ENCODE measurements at regions not wholly inside any gene's neighbourhood (a gene's known extent, or its start where the extent isn't known, plus 50 kb on each side); places are given as distances from the start of the nearest gene placed in this dataset.

DNA sequence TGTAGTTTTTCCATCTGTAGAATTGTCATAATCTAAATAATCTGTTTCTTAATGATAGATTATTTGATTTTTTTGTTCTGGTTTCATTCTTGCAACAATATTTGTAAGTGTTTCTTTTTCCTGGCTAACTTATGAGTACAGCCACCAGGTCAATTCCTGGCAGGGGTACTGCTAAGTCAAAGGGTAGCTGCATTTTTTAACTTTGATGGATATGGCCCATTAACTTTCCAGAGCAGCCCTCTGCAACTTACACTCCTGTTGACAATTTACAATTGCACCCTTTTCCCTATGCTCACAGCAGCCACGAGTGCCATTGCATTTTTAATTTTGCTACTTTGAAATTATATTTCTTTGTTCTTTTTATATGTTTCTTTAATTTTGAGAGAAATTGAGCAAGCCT is 209.3 kb upstream of the CST7 start:
- no peak for DNase-seq

DNA sequence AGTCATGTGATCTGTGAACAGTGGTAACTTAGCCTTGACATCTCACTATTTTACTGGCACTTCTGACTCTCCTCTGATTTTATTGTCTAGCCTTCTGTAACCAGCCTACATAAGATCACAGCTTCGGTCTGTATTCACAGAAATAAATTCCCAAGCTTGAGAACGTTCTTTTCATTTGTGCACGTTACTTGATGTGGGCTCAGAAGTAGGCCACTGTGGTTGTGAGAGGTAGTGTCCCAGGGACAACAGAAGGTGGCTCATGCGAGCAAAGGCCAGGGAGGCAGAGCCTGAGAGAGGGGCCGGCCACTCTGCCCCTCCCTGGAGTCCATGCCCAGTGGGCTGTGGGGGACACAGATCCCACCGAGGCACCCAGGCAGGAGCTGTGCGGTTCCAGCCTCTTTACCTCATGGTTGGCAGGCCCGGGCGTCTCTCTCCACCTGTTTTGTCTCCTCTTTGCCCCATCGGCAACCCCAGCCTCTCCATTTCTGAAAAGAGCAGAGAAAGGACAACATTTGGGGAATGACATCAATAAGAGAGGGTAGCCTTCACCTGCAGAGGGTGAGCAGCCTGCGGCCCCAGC is 207.5 kb upstream of the CST7 start:
- no peak for DNase-seq

DNA sequence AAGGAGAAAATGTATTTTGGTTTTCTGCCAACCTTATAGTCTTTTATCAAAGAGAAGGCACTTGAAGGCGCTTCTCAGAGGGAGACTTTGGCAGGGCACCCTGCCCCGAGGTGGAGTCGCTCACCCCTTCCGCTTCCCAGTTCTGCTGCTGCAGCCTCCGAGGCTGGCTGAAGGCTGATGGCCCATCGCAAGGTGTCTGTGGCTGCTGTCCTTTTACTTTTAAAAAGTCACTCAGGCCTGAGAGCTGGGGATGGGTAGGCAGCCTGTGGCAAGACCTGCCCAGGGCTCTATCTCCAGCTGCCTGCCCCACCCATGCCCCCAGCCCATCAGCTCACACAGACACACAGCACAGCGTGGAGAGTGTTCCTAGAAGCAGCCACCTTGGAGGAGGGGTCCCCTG is 206.6 kb upstream of the CST7 start:
- no peak for DNase-seq

DNA sequence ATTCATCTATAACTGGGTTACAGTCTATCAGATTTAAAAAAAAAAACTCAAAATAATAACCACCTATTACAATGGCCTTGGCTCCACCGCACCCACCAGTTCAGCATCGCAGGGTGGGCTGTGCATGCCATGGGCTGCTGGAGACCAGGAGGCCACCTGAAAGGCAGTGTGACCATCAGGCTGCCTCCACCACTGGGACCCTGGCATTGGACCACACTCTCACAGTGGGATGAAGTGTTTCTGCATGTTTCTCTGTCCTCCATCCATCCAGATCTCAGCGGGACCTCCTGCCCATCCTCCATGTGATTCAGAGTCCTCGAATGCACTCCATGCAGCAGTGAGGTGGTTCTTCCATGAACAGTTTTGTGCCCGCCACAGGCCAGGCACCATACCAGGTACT is 206.1 kb upstream of the CST7 start:
- DNase-seq = no peak

DNA sequence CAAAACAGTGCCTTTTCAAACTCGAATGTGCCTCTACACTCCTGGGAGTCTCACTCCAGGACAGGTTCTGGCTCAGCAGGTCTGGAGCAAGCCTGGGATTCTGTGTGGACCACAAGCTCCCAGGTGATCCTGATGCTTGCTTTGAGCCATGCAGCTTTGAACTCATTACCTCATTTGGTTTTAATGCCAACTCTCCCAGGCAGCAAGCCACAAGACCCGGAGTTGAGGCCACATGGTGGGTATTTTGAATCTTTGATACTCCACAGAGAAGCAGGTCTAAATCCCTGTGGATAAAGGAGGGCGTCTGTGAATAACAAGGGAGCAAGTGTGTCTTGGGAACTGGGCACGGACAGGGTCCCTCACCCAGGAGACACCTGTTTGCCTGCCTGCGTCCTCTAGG is 205.4 kb upstream of the CST7 start:
- DNase-seq = no peak

DNA sequence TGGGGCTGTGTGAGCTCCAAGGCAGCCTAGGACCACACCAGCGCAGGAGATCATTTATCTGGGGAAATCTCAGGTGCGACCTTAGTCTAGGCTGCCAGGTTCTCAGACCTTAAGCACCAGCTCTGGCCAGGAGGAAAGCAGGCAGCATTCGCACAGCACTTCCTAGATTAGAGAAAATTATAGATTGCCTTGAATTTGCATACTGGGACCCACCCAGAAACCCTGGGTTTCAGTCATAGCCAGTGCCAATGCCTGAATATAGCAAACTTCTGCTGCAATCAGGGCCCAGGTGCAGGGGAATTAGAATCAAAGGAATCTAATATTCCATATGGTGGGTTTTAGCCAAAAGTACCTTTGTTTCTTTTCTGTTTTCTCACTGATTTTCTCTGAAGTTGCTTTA is 204.3 kb upstream of the CST7 start:
- DNase-seq = no peak

DNA sequence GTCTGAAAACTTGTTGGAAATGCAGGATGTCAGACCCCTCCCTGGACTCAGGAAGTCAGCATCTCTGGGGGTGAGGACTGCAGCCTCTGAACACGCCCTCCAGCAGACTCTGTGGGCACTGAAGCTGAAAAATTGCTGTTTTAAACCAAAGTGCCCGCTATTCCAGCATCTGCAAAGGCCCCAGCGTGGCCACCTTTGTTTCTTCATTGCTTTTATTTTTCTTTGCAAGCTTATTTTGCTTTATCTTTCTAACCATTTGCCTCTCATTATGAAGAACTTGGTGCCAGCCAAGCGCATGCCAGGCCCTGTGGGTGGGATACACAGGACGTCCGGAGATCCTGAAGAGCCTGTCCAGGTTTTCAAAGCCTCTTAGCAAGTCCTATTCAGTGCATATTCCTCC is 203.9 kb upstream of the CST7 start:
- DNase-seq = no peak

DNA sequence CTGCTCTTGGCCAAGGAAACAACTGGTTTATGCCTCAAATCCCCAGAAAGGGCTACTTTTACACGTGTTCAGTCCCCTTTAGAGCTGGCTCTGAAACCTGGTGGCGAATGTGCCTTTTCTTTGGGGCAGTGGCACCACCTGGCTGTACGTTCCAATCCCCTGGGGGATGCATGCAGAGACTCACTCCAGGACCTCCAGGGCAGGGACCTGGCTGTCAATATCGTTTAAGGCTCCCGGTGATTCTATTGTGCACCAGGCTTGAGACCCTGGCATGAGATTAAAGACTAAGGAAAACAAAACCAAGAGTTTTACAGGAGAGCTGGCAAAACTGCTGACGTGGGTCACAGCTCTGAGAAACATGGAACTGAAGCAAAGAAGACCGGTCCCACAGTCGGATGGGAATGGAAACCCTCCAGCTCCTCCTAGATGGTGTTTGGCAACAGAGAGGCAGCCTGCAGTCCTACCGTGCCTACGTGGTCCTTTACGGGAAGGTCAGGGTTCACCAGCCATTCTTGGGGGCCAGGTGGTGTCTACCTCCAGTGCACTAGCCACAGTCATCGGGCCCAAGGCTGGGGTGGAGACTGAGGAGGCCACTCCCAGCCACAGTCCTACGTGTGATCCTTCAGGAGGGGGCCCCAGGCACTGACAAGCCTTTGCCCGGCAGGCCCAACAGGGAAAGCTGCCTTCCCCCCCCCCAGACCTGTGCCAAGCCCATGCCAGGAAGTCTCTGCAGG is 203.3 kb upstream of the CST7 start:
- no peak for DNase-seq

DNA sequence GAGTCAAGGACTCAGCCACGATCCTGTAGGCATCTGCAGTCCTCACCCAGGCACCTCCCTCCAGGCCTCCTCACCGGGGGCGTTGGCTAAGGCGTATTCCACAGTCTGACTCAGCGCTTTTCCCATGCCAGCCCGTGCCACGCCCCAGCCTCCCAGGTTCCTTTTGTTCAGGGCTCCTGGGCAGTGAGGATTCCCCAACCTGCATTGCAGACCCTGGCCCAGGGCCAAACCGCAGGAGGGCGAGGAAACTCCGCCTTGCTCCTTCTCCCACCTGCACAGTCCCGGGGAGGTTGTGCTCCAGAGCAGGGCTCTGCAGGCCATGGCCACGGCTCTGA is 202.8 kb upstream of the CST7 start:
- DNase-seq = no peak

DNA sequence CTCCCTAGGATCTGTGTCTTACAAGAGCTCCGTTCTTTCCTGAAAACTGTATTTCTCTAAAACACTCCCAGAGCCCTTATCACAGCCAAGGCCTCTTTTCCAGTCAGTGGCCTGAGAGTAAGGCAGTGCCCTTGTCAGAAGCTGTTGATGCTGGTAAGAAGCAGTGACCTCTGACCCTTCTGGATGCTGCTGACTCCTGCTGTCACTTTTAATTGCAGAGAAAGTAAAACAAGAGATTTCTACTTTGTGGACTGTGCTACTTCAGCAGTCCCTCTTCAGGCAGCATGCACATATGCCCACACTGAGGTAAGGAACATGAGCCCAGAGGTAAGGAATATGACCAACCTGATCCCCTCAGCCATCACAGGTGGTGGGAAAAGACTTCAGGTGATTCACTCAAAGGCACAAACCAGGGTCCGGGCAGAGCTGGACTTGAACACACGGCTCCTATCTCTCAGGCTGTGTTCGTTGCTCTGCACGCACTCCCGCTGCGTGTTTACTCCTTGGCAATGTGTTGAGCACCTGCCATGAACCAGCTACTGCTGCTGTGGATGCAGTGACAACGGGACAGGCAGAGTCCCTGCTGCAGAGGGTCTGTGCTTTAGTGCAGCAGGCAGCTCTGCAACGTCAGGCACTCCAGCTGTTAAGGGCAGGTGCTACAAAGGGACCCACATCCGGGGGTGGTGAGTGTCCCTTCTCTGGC is 201.9 kb upstream of the CST7 start:
- DNase-seq = no peak

DNA sequence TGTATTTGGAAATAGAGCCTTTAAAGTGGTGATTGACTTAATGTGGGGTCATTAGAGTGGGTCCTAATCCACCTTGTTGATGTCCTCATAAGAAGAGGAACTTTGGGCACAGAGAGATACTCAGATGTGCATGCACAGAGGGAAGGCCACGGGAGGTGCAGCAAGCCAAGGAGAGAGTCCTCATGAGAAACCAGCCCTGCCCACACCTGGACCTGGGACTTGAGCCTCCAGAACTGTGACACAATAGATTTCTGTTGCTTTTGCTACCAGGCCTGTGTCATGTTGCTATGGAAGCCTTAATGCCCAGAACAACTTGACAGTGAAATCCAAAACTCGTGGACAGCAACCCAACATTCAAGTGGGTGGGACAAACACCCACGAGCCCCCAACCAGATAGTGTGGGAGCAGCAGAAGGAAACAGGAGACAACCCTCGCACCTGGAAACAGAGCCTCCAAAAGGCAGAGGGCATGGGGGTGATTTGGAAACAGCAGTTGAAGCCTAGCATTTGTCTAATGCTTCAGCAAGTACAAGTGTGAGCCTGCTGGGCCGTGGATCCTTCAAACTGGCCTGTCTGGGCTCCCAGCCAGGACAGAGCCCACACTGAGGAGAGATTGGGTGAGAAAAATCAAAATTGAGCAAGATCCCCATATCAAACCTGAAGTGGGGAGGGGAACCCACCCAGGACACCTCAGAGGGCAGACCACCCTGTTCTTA is 201.0 kb upstream of the CST7 start:
- DNase-seq = no peak

DNA sequence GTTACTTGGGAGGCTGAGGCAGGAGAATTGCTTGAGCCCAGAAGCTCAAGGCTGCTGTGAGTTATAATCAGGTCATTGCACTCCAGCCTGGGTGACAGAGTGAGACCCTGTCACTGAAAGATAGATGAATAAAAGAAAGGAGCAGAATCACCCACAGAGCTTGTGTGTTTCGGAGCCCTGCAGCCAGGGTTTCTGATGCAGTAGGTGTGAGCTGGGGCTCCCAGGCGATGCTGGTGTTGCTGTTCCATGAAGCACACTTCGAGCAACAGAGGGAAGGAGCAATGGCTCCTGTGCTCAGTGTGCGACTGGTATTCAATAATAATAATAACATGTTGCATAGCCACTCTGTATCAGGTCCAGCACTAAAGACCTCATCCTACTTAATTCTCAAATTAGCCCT is 197.5 kb upstream of the CST7 start:
- no peak for DNase-seq

DNA sequence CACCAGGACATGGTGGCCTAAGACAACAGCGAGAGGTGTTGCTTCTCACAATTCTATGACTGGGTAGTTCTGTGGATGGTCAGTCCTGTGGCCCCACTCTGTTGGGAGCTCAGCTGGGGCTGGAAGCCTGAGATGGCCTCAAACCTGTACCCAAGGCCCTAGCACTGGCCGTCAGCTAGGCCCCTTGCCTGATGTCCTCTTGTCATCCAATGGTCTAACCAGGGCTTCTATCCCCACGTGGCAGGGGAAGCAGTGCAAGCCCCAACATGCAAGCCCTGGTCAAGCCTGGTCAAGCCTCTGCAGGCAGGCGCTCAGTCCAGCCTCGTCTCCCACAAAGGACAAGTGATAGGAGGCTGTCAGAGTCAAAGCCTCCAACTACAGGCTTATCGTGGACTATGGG is 196.5 kb upstream of the CST7 start:
- no peak for DNase-seq

DNA sequence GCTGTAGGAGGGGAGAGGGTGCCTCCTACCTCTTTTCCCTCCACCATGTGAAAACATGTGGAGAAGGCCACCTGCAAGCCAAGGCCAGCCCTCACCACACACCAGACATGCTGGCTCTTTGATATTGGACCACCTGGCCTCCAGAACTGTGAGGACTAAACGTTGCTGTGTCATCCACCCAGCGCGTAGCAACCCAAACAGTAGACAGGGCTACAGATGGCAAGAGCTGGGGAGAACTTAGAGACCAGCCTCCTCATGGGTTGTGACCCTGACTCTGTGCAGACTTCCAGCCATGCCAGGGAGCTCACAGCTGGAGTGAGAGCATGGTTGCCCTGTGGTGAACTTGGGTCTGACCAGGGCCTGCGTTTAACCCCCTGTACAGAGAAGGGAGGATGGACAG is 195.9 kb upstream of the CST7 start:
- no peak for DNase-seq

DNA sequence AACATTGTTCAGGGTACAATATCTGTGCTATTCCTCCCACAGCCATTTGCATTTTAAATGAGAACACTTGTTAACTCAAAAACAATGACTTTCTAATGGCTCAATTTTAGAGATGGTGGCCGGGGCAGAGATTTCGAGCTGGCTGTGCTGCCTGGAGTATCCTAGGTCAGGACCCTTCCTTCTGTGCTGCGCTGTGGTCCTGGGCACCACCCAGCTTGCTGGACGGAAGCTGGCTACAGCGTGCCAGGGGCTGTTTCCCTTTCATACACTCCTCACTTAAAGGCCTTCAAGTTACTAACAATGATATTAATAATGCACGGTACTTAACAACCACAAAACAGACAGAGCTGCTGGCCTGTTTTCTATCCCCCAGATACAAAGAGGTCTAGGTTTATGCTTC is 194.4 kb upstream of the CST7 start:
- DNase-seq = no peak

DNA sequence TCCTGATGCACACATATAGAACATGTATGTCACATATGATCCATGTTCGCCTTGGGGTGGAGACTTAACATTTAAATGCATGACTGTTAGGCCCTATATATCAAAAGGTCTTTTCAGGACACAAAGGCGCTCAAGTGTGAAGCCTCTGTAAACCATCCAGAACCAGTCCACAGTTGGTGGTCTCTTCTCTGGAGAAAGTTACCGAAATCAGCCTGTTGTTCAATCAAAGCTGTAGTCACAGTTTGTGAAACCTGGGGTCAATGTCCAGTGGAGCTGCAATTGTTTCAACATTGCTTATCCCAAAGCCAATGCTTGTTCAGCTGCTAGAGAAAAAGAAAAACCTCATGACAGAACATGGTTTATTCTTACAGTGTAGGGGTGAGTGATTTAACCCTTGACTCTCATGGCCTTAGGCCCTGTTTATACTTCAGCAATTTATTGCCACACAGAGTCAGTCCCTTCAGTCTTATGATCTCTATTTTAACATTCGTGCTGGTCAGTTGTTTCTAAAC is 193.6 kb upstream of the CST7 start:
- no peak for DNase-seq

DNA sequence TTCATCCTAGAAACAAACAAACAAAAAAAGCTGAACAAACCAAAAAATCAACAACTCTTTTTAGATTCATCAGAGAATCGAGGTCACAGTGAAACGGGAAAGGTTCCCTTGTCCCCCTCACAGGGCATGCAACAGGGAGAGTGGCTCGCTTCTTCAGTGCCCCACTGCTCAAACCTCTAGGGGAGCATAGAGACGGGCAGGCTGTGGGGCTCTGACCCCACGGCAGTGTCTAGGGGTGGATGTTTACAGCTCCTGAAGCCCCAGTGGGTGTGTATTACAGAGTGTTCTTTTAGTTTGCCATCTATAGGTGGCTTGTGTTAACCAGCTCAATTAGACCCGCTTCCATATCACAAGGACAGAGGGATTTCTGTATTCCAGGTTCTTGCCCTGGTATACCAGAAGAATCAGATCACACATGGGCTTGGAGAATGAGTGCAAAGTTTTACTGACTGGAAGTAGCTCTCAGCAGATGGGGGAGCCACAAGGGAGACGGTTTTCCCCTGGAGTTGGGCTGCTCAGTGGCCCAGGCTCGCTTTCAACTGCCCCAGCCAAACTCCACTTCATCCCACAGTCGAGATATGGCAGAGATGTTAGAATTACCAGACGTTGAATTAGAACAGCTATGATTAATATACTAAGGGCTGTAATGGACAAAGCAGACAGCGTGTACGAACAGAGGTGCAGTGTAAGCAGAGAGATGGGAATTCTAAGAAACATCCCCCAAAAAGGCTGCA is 192.6 kb upstream of the CST7 start:
- DNase-seq = no peak

DNA sequence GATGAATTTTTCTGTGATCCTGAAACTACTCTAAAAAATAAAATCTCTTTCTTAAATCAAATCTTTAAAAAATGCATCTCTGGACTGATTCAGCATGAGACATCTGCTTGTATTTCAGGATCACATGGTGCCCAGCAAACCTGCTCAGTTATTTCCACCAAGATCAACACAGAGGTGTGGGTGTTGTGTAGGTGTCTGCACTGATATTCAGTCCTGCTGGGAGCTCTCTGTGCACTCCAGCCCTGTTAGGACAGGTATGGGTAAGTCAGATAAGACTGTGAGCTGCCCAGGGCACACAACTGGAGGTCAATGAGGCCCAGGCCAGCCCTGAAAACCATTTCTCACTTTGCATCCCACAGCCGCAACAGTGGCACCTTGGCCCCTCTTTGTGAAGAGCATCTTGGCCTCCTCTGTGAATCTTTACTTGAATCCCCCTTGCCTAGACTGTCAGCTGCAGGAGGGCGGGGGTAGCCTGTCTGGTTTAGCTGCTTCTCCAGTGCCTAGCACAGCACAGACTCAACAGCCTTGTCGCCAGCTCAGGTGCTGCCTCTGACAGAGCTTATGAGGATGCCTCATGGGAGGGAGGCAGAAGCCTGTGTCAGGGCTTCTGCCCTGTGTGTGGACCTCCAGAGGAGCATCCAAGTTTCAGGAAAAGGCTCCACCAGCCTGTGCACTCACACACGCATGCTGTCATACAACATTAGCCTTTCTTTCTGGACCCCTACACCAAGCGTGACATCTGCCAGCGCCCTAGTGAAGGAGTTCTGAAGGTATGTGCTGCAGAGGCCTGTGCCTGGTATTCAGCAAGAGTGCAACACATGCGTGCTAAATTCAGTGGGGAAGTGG is 187.6 kb upstream of the CST7 start:
- DNase-seq = no peak

DNA sequence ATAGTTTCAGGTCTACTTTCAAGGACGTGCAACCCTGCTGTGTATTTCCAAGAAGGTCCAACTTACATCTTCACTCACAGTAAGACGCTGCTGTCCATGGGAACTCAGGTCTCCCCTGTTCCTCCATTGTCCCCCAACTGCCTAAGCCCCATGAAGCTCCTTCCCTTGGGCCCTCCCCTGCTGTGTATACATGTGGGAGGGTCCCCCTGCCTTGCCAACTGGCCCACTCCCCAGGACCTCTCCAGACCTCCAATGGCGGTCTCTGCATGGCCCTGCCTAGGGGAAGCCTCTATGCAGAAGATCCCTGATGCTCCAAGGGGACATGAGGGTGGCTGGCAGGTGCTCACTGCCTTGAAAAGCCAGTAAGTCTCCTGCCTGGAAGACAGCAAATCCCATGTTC is 186.7 kb upstream of the CST7 start:
- no peak for DNase-seq

DNA sequence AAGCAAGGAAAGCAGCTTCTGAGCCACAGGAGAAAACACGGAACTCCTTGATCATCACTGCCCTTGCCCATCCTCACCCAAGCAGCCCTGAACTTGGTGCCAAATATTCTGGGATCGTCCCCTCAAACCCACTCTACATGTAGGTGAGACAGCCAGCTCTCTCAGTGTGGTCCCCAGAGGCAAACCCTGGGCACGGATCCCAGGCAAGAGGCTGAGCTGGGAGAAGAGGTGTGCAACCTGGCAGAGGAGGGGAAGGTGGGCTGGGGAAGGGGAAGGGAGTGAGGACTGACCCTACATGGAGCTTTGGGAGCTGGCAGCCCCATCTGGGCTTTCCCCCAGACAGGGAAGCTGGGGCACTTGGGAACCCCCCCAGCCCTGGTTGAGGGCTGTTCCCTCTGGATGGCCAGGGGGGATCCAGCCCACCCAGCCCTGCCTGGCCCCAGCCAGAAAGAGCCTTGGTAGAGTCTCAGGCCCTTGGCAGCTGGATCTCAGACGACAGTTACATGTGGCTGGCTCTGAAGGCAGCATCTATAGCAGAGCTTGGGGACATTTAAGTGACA is 186.2 kb upstream of the CST7 start:
- no peak for DNase-seq

DNA sequence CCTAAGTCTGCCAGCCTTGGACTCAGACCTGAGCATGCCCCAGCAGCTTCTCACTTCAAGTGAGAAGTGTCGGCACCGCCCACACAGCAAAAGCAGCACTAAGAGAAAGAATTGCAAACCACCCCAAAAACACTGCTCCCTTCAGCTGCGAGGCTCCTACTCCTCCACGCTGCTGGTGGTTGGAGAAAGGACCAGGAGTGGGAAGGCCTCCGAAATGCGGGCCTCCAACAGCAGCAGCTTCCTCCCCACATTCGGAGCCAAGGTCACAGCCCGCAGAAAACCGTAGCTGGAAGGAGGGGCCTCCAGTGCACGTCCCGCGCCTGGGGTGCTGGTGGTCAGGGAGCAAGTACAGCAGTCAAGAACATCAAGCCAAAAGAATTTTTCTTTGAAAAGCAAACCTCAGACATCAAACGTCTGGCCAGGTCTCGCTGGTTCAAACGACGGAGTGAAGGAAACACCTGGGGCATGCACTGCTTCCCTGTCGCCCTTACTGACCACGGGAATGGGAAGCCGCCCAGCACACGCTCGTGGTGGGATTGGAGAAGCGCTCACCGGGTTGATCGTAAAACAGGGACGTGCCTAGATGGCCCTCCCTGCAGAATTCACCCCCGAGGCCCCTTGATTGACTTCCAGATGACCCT is 185.6 kb upstream of the CST7 start:
- DNase-seq = no peak

All from SW 1271 (cell line).